Calu3 (cell line): ENCODE measurements at regions not wholly inside any gene's neighbourhood (a gene's known extent, or its start where the extent isn't known, plus 50 kb on each side); places are given as distances from the start of the nearest gene placed in this dataset.

Source experiments
- BruUV-seq: library from RNA; stranded (reverse); fragments of 400-500 nt; replicated peaks from 2 replicates; lab custom pipeline; 2021; lab: Mats Ljungman, UMichigan
- CTCF ChIA-PET: fragments of 300-600 bp; sonication (Branson Sonifier 250); formaldehyde crosslinking; loops from one replicate; lab custom pipeline; 2022; ENCODE audit warnings: antibody characterized with exemption; lab: Charles Lee
- DNase-seq: peaks from one replicate; pipeline ENCODE4 v3.0.0; 2022
- H3K27ac Mint-ChIP-seq: one replicate; pipeline ENCODE4 v1.8.0; 2022; ENCODE audit warnings: mixed read lengths; ENCODE audit not compliant: unreplicated experiment
- H3K27me3 Mint-ChIP-seq: one replicate; pipeline ENCODE4 v1.8.0; 2022; ENCODE audit warnings: mixed read lengths; ENCODE audit not compliant: unreplicated experiment
- H3K36me3 Mint-ChIP-seq: one replicate; pipeline ENCODE4 v1.8.0; 2022; ENCODE audit warnings: mild to moderate bottlenecking, moderate library complexity, mixed read lengths; ENCODE audit not compliant: insufficient read depth, unreplicated experiment
- H3K4me1 Mint-ChIP-seq: one replicate; pipeline ENCODE4 v1.8.0; 2022; ENCODE audit warnings: mild to moderate bottlenecking, low read depth, mixed read lengths; ENCODE audit not compliant: unreplicated experiment
- H3K4me3 Mint-ChIP-seq: one replicate; pipeline ENCODE4 v1.8.0; 2022; ENCODE audit warnings: mild to moderate bottlenecking, low read depth, moderate library complexity, mixed read lengths; ENCODE audit not compliant: unreplicated experiment
- H3K9me3 Mint-ChIP-seq: one replicate; pipeline ENCODE4 v1.8.0; 2022; ENCODE audit warnings: low read depth, mixed read lengths; ENCODE audit not compliant: unreplicated experiment
- intact Hi-C: fragments of 100-400 bp; cut with micrococcal nuclease; formaldehyde crosslinking; loops from one replicate; pipeline ENCODE4 v1.10.0; 2022; ENCODE audit not compliant: unreplicated experiment
- TF ChIP-seq, protein P1 (sequence below): fragments of 200-600 bp; IDR thresholded peaks from one replicate; pipeline ENCODE4 v1.8.0; 2022; ENCODE audit warnings: antibody characterized with exemption; ENCODE audit not compliant: unreplicated experiment

DNA sequence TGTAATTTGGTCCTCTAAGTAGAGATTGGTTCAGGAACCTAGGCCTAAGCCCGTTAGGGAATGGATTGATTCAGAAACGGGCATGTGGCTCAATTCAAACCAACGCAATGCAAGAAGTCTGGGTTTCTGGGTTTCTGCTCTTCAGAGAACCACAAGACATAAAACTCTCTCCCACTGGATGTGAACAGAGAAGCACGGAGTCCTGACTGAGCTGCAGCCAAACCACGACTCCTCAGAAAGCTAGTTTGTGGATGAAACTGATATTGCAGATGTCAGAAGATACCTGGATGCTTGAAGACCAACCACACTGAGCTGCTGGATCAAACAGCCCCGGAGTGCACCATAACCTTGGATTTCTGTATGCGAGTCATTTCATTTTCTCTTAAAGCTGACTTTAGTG is 50.0 kb downstream of the SOD2 start:
- CTCF ChIA-PET, result no interaction called here
- intact Hi-C loops, result loop anchor here (10.0 kb wide), 1 partner anchor 388 kb away; no protein-coding TSS in a partner anchor
- H3K4me1 Mint-ChIP-seq, result peaks cover 30% of the 10 kb centered on the region
- TF ChIP-seq, protein P1, sequence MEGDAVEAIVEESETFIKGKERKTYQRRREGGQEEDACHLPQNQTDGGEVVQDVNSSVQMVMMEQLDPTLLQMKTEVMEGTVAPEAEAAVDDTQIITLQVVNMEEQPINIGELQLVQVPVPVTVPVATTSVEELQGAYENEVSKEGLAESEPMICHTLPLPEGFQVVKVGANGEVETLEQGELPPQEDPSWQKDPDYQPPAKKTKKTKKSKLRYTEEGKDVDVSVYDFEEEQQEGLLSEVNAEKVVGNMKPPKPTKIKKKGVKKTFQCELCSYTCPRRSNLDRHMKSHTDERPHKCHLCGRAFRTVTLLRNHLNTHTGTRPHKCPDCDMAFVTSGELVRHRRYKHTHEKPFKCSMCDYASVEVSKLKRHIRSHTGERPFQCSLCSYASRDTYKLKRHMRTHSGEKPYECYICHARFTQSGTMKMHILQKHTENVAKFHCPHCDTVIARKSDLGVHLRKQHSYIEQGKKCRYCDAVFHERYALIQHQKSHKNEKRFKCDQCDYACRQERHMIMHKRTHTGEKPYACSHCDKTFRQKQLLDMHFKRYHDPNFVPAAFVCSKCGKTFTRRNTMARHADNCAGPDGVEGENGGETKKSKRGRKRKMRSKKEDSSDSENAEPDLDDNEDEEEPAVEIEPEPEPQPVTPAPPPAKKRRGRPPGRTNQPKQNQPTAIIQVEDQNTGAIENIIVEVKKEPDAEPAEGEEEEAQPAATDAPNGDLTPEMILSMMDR, result no peak
- no peaks in the 10 kb centered on the region for H3K27me3 Mint-ChIP-seq
- H3K4me3 Mint-ChIP-seq, result no peak overlapping the region
- H3K9me3 Mint-ChIP-seq, result peaks cover 2% of the 10 kb centered on the region
- no TSS peak for BruUV-seq
- DNase-seq, result no peak
- H3K36me3 Mint-ChIP-seq, result no peaks in the 10 kb centered on the region
- H3K27ac Mint-ChIP-seq, result no peak overlapping the region

DNA sequence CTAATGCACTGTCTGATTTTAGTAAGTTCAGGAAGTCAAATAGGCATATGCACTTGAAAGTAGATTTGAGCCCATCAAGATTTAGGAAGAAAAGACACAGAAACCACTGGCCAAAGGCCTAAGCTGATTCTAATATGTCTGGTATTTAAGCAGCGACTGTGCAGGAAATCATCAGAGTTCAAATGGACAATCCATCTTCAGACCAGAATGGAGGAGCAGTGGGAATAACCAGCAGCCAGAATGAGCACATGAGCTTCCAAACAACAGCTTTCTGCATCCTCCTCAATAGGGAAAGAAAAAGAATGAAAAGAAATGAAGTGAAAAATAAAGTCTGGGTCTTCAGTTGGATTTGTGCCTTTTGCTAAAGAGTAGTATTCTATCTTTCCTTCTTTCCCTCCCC is 50.6 kb downstream of the SOD2 start:
- H3K27me3 Mint-ChIP-seq, result no peaks in the 10 kb centered on the region
- H3K4me1 Mint-ChIP-seq, result peaks cover 30% of the 10 kb centered on the region
- DNase-seq, result no peak
- no peak overlapping the region for H3K27ac Mint-ChIP-seq
- intact Hi-C loops, result loop anchor here (10.0 kb wide), 1 partner anchor 388 kb away; no protein-coding TSS in a partner anchor
- TF ChIP-seq, protein P1, result no peak
- H3K4me3 Mint-ChIP-seq, result no peak overlapping the region
- CTCF ChIA-PET, result no interaction called here
- H3K36me3 Mint-ChIP-seq, result no peaks in the 10 kb centered on the region
- BruUV-seq, result no TSS peak
- H3K9me3 Mint-ChIP-seq, result no peaks in the 10 kb centered on the region

DNA sequence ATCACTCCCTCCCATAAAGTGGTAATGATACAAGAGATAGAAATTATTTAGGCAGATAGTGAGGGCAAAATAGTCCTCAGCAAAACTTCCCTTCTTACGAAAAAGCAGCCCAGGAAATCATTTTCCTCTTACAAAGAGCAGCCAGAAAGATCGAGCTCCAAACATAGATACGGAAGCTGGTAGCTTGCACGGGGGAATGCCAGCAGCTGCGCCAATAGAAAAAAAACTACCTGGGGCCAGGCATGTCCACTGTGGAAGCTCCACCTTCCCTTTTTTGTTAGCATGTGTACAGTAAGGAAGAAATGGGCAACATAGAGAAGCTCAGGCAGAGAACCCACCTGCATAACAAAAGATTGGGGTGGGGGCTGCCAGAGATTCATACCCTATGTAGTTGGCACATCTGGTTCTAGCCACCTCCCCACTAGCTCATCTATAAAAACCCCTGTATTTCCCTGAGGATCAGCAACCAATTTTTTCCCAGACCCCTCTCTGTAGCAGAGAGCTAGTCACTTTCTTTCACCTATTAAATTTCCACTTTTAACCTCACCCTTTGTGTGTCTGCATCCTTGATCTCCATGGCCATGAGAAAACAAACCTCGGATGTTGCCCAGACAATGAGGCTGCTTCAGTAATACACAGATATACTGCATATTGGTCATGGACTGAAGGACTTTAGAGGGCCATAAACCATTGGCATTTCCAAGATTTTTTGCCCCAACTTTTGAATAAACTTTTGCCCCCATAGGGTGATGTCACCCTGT is 52.1 kb downstream of the SOD2 start:
- Mint-ChIP-seq H3K4me3 (no peak overlapping the region), H3K27ac (no peak overlapping the region), H3K4me1 (peaks cover 14% of the 10 kb centered on the region), H3K9me3 (no peaks in the 10 kb centered on the region), H3K36me3 (no peaks in the 10 kb centered on the region), H3K27me3 (no peaks in the 10 kb centered on the region)
- no TSS peak for BruUV-seq
- TF ChIP-seq, protein P1, result no peak
- intact Hi-C loops, result loop anchor here (10.0 kb wide), 1 partner anchor 386 kb away; no protein-coding TSS in a partner anchor
- DNase-seq, result no peak
- CTCF ChIA-PET, result no interaction called here

DNA sequence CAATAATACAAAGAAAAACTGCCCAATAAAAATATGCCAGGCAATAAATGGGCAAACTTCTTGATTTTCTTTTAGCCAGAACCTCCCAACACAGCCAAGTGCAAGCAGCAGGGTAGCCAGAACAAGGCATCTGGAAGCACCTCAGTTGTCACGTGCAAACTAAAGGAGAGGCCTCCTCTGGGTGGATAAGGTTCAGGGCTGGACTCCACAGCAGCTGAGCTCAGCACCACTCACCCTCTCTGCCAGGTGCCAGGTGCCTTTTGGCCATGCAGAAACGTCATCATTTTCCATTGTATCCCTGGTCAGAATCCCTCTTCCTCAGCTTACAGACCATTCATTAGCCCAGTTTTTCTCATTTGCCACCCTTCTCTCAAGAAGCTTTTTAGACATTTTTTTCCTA is 52.7 kb downstream of the SOD2 start:
- CTCF ChIA-PET, result no interaction called here
- no TSS peak for BruUV-seq
- TF ChIP-seq, protein P1, result no peak

More for the DNA sequence above, 52.7 kb downstream of the SOD2 start:
- Mint-ChIP-seq H3K9me3 (no peaks in the 10 kb centered on the region), H3K36me3 (no peaks in the 10 kb centered on the region), H3K27ac (no peak overlapping the region), H3K4me3 (no peak overlapping the region), H3K27me3 (no peaks in the 10 kb centered on the region), H3K4me1 (peaks cover 8% of the 10 kb centered on the region)
- intact Hi-C loops, result loop anchor here (10.0 kb wide), 1 partner anchor 386 kb away; no protein-coding TSS in a partner anchor
- no peak for DNase-seq
